ENCODE measurements at regions not wholly inside any gene's neighbourhood (a gene's known extent, or its start where the extent isn't known, plus 50 kb on each side); places are given as distances from the start of the nearest gene placed in this dataset.

- in situ Hi-C loops (cut with MboI; ENCODE audit: low pct_unique_long_range_greater_than_20kb, low sequenced_read_pairs), result no loop called here
- DNase-seq, result no peak
These were observed 496.6 kb upstream of the SPHKAP start for GRCh38 chr2:228678110-228678509.

DNA sequence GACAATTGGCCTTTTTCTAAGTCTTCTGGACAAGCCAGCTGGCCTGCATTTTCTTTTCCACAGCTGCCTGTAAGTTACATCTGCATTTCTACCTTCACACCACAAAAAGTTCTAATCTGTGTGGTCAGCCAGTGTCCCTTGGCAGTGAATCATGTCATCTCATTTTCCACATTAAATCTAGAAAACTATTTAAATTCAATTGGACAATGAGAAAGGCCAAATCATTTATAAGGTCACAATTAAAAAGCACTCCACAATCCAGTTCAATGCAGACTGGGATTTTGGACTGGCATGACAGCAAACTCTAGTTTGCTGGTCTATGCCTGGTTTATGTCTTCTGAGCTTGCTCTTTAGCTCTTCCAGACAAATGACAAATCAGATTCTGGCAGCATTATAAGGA lies 494.2 kb upstream of the SPHKAP start:
- no peak for DNase-seq
- in situ Hi-C loops (cut with MboI; ENCODE audit: low pct_unique_long_range_greater_than_20kb, low sequenced_read_pairs), result no loop called here

- DNase-seq, result no peak
- in situ Hi-C loops (cut with MboI; ENCODE audit: low pct_unique_long_range_greater_than_20kb, low sequenced_read_pairs), result no loop called here
These were observed 493.6 kb upstream of the SPHKAP start for GRCh38 chr2:228675091-228675490.

DNA sequence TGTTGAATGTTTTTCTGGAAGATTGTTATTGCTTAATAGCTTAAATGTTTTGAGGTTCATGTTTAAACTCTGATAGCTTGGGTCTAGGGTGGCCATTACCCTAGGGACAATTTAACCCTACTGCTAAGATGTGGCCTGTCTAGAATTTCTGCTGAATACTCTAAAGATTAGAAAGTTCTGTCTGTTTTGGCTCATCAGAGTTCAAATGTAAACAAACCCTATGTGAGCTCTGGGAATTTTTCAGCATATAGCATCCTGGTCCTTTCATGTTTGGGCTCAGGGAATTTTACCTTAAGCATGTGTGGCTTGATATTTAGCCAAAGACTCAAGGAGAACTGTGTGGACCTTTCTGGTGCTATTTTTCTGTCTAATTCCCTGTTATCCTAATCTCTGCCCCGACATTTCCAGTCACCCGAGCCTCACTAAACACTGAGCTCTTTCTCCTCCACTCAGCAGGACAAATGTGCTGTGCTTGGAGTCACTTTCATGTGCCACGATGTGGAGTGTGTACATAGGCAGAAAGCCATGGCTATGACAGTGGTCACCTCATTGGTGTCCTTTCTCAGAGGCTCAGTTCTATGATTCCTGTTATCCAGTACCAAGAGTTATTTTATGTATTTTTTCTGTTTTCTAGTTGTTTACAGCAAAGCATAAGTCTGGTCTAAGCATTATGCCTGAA lies 492.5 kb upstream of the SPHKAP start:
- no peak for DNase-seq
- in situ Hi-C loops (cut with MboI; ENCODE audit: low pct_unique_long_range_greater_than_20kb, low sequenced_read_pairs), result no loop called here

DNA sequence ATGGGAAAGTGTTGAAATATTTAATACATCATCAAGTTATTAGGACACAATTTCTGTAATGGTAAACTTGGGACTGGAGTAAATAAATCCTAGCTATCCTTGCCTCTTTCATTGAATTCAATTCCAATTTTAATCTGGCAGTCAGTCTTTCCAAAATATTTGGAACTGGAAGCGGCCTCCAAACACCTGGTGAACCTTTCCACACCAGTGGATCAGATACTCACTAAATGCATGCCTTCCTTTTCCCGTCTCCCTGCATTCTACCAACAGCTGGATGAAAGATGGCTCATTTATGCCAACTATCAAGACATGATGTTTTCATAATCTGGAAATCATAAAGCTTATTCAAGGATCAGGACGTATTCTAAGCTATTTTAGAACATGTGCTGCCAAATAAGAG lies 488.2 kb upstream of the SPHKAP start:
- in situ Hi-C loops (cut with MboI; ENCODE audit: low pct_unique_long_range_greater_than_20kb, low sequenced_read_pairs), result no loop called here
- no peak for DNase-seq

- in situ Hi-C loops (cut with MboI; ENCODE audit: low pct_unique_long_range_greater_than_20kb, low sequenced_read_pairs), result no loop called here
These were observed 483.7 kb upstream of the SPHKAP start for GRCh38 chr2:228665232-228665631.

GRCh38 chr2:228658998-228659397 lies 477.5 kb upstream of the SPHKAP start:
- DNase-seq, result no peak
- in situ Hi-C loops (cut with MboI; ENCODE audit: low pct_unique_long_range_greater_than_20kb, low sequenced_read_pairs), result no loop called here

More at GRCh38 chr2:228665232-228665631, 483.7 kb upstream of the SPHKAP start:
- no peak for DNase-seq

DNA sequence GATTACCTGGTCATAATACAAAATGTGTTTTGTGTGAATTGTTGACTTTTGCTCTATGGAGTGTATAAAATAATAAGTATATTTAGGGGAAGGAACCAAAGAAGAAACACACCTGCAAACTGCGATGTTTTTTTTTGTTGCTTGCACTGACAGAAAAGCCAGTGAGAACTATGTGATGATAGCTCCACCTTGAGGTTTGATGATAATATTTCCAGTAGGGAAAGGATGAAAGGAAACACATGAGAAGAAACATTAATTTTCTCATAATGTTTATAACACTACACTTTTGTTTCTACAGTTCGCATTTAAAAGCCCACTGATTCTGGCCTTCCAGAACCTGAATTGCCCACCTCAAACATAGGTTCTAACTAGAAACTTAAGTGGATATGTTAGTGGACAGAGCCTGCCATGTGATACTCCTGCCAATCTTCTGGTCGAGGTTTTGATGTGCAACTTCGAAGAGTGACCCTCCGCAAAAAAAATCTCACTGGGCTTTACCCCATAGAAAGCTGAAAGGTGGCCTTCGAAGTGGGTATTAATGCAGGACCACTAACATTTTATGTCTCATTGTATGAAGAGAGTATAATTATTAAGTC lies 476.4 kb upstream of the SPHKAP start:
- in situ Hi-C loops (cut with MboI; ENCODE audit: low pct_unique_long_range_greater_than_20kb, low sequenced_read_pairs), result no loop called here
- DNase-seq, result peak; percentile 28

- no peak for DNase-seq
- in situ Hi-C loops (cut with MboI; ENCODE audit: low pct_unique_long_range_greater_than_20kb, low sequenced_read_pairs), result no loop called here
These were observed 473.8 kb upstream of the SPHKAP start for GRCh38 chr2:228655331-228655730.

DNA sequence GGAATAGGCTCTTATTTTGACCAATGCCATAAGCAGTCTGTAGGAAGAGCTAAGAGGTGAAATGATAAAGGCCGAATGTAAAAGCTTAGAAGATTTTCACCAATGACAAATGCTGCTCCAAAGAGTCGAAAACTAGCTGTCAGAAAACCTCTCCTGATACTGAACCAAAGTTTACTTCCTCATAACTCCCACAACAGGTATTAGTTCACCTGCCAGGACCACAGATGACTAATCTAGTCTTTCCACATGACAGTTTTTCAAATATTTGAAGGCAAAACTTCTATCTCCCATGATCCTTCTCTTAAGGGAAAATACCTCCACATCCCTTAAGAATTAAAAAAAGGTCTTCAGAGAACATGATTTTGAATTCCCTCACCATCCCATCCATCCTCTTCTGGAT lies 473.2 kb upstream of the SPHKAP start:
- DNase-seq, result no peak
- in situ Hi-C loops (cut with MboI; ENCODE audit: low pct_unique_long_range_greater_than_20kb, low sequenced_read_pairs), result no loop called here

DNA sequence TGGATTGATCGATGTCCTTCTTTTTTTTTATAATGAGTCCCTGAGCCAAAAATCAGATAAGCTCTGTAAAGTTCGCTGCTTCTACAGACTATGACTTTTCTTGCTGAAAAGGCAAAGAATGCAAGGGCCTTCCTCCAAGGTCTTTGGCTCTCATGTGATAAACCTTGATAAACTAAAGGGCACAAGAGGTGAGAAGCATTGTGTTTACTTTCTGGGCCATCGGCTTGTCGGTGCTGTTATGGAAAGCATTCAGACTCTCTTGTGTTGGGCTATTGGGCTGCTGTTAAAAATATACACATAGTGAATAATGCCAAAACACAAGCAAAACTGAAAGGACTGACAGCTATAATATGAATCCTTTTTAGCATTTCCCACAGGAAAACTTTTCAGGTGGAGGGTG lies 472.4 kb upstream of the SPHKAP start:
- DNase-seq, result no peak
- in situ Hi-C loops (cut with MboI; ENCODE audit: low pct_unique_long_range_greater_than_20kb, low sequenced_read_pairs), result no loop called here

GRCh38 chr2:228652366-228652765 lies 470.9 kb upstream of the SPHKAP start:
- in situ Hi-C loops (cut with MboI; ENCODE audit: low pct_unique_long_range_greater_than_20kb, low sequenced_read_pairs), result no loop called here

GRCh38 chr2:228649876-228650275 lies 468.4 kb upstream of the SPHKAP start:
- DNase-seq, result no peak
- in situ Hi-C loops (cut with MboI; ENCODE audit: low pct_unique_long_range_greater_than_20kb, low sequenced_read_pairs), result no loop called here

More at GRCh38 chr2:228652366-228652765, 470.9 kb upstream of the SPHKAP start:
- DNase-seq, result no peak

DNA sequence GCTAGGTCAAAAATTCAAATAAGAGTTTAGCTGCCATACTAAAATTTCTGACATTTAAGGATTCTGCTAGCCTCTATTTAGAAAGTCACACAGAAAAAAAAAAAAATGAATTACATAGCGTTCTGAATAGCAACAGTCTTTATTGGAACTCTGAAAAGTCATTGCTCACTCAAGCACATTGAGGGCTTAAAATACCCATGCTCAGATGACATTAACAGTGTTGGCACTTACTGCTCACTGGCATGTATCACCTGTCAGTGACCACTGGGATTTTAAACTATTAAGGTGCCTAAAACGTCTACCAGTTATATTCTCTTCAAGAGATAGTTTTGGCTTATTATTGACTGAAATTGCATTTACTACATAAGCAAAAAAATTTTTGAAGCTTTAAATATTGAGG lies 468.0 kb upstream of the SPHKAP start:
- no peak for DNase-seq
- in situ Hi-C loops (cut with MboI; ENCODE audit: low pct_unique_long_range_greater_than_20kb, low sequenced_read_pairs), result no loop called here

GRCh38 chr2:228648541-228648940 lies 467.1 kb upstream of the SPHKAP start:
- no peak for DNase-seq
- in situ Hi-C loops (cut with MboI; ENCODE audit: low pct_unique_long_range_greater_than_20kb, low sequenced_read_pairs), result no loop called here

- no peak for DNase-seq
- in situ Hi-C loops (cut with MboI; ENCODE audit: low pct_unique_long_range_greater_than_20kb, low sequenced_read_pairs), result no loop called here
These were observed 464.6 kb upstream of the SPHKAP start for GRCh38 chr2:228646061-228646460.

DNA sequence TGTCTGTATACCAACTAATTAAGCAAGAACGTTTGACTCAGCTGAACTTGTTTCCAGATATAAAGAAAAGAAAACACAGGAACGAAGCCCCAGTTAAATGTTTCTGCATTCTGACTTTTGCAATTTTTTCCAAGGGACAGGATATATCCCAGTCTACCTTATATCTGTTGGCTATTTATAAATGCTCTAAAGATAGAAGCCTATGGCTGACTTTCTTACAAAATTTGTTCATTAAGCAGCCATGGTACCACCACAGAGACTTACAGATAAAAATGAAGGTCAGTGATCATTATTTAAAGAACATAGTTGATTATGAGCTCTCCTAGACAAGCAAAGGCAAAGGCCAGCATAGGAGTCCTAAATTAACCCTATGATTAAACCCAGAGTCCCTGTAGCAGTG lies 462.7 kb upstream of the SPHKAP start:
- in situ Hi-C loops (cut with MboI; ENCODE audit: low pct_unique_long_range_greater_than_20kb, low sequenced_read_pairs), result no loop called here
- no peak for DNase-seq

GRCh38 chr2:228642861-228643260 lies 461.4 kb upstream of the SPHKAP start:
- in situ Hi-C loops (cut with MboI; ENCODE audit: low pct_unique_long_range_greater_than_20kb, low sequenced_read_pairs), result no loop called here
- DNase-seq, result no peak

GRCh38 chr2:228630786-228631185 lies 449.3 kb upstream of the SPHKAP start:
- no peak for DNase-seq
- in situ Hi-C loops (cut with MboI; ENCODE audit: low pct_unique_long_range_greater_than_20kb, low sequenced_read_pairs), result no loop called here

DNA sequence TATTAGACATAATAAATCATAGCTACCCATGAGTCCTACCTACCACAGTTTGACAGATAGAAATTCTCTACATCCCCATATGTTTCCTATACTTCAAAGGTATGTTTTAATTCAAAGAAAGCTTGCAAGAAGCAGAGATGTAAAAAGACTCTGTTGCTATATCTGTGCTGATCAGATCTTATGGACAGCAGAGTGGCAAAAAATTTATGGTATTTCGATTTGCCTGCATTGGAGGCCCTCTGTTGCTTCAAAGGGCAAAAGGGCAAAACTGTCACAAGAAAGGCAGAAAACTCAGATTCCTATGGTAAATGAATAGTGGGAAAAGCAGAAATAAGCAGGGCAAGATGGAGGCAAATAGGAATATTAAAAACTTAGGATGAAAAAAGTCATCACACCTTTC lies 447.8 kb upstream of the SPHKAP start:
- in situ Hi-C loops (cut with MboI; ENCODE audit: low pct_unique_long_range_greater_than_20kb, low sequenced_read_pairs), result no loop called here
- DNase-seq, result no peak

DNA sequence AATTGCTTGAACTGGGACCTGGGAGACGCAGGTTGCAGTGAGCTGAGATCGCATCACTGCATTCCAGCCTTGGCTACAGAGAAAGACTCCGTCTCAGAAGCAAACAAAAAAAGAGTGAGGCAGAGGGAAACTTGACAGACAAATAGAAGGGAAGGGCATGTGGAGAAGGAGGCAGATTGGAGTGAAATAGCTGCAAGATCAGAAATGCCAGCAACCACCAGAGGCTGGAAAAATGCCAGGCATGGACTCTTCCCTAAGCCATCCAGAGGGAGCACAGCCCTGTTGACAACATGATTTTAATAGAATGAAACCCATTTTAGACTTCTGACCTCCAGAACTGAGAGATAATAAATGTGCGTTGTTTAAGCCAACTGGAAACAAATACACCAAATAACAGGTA lies 447.2 kb upstream of the SPHKAP start:
- in situ Hi-C loops (cut with MboI; ENCODE audit: low pct_unique_long_range_greater_than_20kb, low sequenced_read_pairs), result no loop called here
- no peak for DNase-seq
